ENCODE measurements at regions not wholly inside any gene's neighbourhood (a gene's known extent, or its start where the extent isn't known, plus 50 kb on each side); places are given as distances from the start of the nearest gene placed in this dataset.

GRCh38 chrX:122816288-122816687 is 367.8 kb upstream of the GRIA3 start:
- TF ChIP-seq MEF2A (IDR thresholded peaks at IDR 0.05; ENCODE audit: insufficient read depth, low read depth, low read length), result no peak
- TF ChIP-seq RELA (IDR thresholded peaks at IDR 0.05; ENCODE audit: borderline replicate concordance, partially characterized antibody), result no peak

All from GM12878 (cell line).